HG03460 (cell line): ENCODE measurements at regions not wholly inside any gene's neighbourhood (a gene's known extent, or its start where the extent isn't known, plus 50 kb on each side); places are given as distances from the start of the nearest gene placed in this dataset.
"Not testable (repeated sequence)": the region's sequence is repeated elsewhere in the genome, so short reads cannot be mapped to it uniquely, and the experiment has no call there.

Source experiments
- ATAC-seq: cut with Tn5 transposase; IDR thresholded peaks from one replicate; pipeline ENCODE4 v1.9.1; 2021; ENCODE audit not compliant: unreplicated experiment

- ATAC-seq: not testable (repeated sequence)
These were observed 296.8 kb downstream of the GOLGA6L6 start for GRCh38 chr15:20244792-20245191.

- ATAC-seq: not testable (repeated sequence)
These were observed 297.9 kb downstream of the GOLGA6L6 start for GRCh38 chr15:20243486-20244240.

GRCh38 chr15:20240366-20240917 lies 301.2 kb downstream of the GOLGA6L6 start:
- ATAC-seq: not testable (repeated sequence)

- not testable (repeated sequence) for ATAC-seq
These were observed 302.4 kb downstream of the GOLGA6L6 start for GRCh38 chr15:20239186-20239585.

- not testable (repeated sequence) for ATAC-seq
These were observed 304.2 kb downstream of the GOLGA6L6 start for GRCh38 chr15:20237256-20238020.

GRCh38 chr15:20235728-20236127 lies 305.9 kb downstream of the GOLGA6L6 start:
- ATAC-seq: not testable (repeated sequence)

- not testable (repeated sequence) for ATAC-seq
These were observed 307.5 kb downstream of the GOLGA6L6 start for GRCh38 chr15:20234006-20234540.

GRCh38 chr15:20232457-20232856 lies 309.1 kb downstream of the GOLGA6L6 start:
- not testable (repeated sequence) for ATAC-seq

- ATAC-seq: not testable (repeated sequence)
These were observed 310.9 kb downstream of the GOLGA6L6 start for GRCh38 chr15:20230656-20231055.

GRCh38 chr15:20228791-20229190 lies 312.8 kb downstream of the GOLGA6L6 start:
- not testable (repeated sequence) for ATAC-seq

GRCh38 chr15:20227119-20227853 lies 314.3 kb downstream of the GOLGA6L6 start:
- ATAC-seq: not testable (repeated sequence)

- ATAC-seq: not testable (repeated sequence)
These were observed 315.1 kb downstream of the GOLGA6L6 start for GRCh38 chr15:20226531-20226930.

GRCh38 chr15:20221063-20221462 lies 320.5 kb downstream of the GOLGA6L6 start:
- not testable (repeated sequence) for ATAC-seq

GRCh38 chr15:20219171-20219570 lies 322.4 kb downstream of the GOLGA6L6 start:
- ATAC-seq: not testable (repeated sequence)

- ATAC-seq: not testable (repeated sequence)
These were observed 325.9 kb downstream of the GOLGA6L6 start for GRCh38 chr15:20215700-20216099.

- not testable (repeated sequence) for ATAC-seq
These were observed 327.5 kb downstream of the GOLGA6L6 start for GRCh38 chr15:20214101-20214500.

GRCh38 chr15:20211508-20211907 lies 330.1 kb downstream of the GOLGA6L6 start:
- not testable (repeated sequence) for ATAC-seq

GRCh38 chr15:20209973-20210372 lies 331.6 kb downstream of the GOLGA6L6 start:
- ATAC-seq: not testable (repeated sequence)

- not testable (repeated sequence) for ATAC-seq
These were observed 334.0 kb downstream of the GOLGA6L6 start for GRCh38 chr15:20207607-20208006.

- ATAC-seq: not testable (repeated sequence)
These were observed 334.4 kb downstream of the GOLGA6L6 start for GRCh38 chr15:20207198-20207597.
